WERI-Rb-1 (cell line): ENCODE measurements at regions not wholly inside any gene's neighbourhood (a gene's known extent, or its start where the extent isn't known, plus 50 kb on each side); places are given as distances from the start of the nearest gene placed in this dataset.

ENCODE experiments used
- DNase-seq: peaks from one replicate; pipeline ENCODE4 v3.0.0-alpha.2; 2020
- H3K27ac ChIP-seq: fragments of 250-450 bp; sonication (Bioruptor Pico); 2 replicates; pipeline ENCODE4 v1.5.1; 2020; ENCODE audit warnings: mild to moderate bottlenecking, moderate library complexity
- H3K27me3 ChIP-seq: fragments of 250-450 bp; sonication (Bioruptor Pico); 2 replicates; pipeline ENCODE4 v1.5.1; 2021; ENCODE audit warnings: mild to moderate bottlenecking, low read depth, moderate library complexity; ENCODE audit not compliant: insufficient read depth, severe bottlenecking
- H3K36me3 ChIP-seq: fragments of 250-450 bp; sonication (Bioruptor Pico); 2 replicates; pipeline ENCODE4 v1.5.1; 2020; ENCODE audit warnings: mild to moderate bottlenecking, moderate library complexity
- H3K4me3 ChIP-seq: 2 replicates; pipeline ENCODE4 v1.5.1; 2011; ENCODE audit warnings: low read depth, mild to moderate bottlenecking, control low read depth, low read length
- H3K9me3 ChIP-seq: fragments of 250-450 bp; sonication (Bioruptor Pico); 2 replicates; pipeline ENCODE4 v1.5.1; 2021; ENCODE audit warnings: mild to moderate bottlenecking, moderate library complexity; ENCODE audit not compliant: severe bottlenecking
- CTCF ChIP-seq: IDR thresholded peaks from 2 replicates; pipeline ENCODE4 v1.5.1; 2011; ENCODE audit warnings: low read depth, mild to moderate bottlenecking, control low read depth, inconsistent platforms, low read length

GRCh38 chr1:239555350-239555749, 169.0 kb downstream of the CHRM3 start:
- DNase-seq, result no peak
- Histone ChIP-seq H3K27me3 (no peaks in the 10 kb centered on the region), H3K27ac (no peak overlapping the region), H3K4me3 (no peak overlapping the region), H3K36me3 (no peaks in the 10 kb centered on the region), H3K9me3 (no peaks in the 10 kb centered on the region)
- no peak for TF ChIP-seq CTCF

GRCh38 chr1:239558559-239558958, 172.2 kb downstream of the CHRM3 start:
- Histone ChIP-seq H3K4me3 (no peak overlapping the region), H3K27me3 (no peaks in the 10 kb centered on the region), H3K27ac (no peak overlapping the region), H3K9me3 (no peaks in the 10 kb centered on the region), H3K36me3 (no peaks in the 10 kb centered on the region)
- DNase-seq, result no peak
- TF ChIP-seq CTCF, result no peak

GRCh38 chr1:239558991-239559390, 172.6 kb downstream of the CHRM3 start:
- no peak for DNase-seq
- Histone ChIP-seq H3K4me3 (no peak overlapping the region), H3K27me3 (no peaks in the 10 kb centered on the region), H3K9me3 (no peaks in the 10 kb centered on the region), H3K36me3 (no peaks in the 10 kb centered on the region), H3K27ac (no peak overlapping the region)
- TF ChIP-seq CTCF, result no peak

- Histone ChIP-seq H3K36me3 (no peaks in the 10 kb centered on the region), H3K9me3 (no peaks in the 10 kb centered on the region), H3K27ac (no peak overlapping the region), H3K4me3 (no peak overlapping the region), H3K27me3 (no peaks in the 10 kb centered on the region)
- DNase-seq, result no peak
- TF ChIP-seq CTCF, result no peak
These were observed 174.6 kb downstream of the CHRM3 start for GRCh38 chr1:239560921-239561320.

- Histone ChIP-seq H3K27me3 (no peaks in the 10 kb centered on the region), H3K27ac (no peak overlapping the region), H3K36me3 (no peaks in the 10 kb centered on the region), H3K9me3 (no peaks in the 10 kb centered on the region), H3K4me3 (no peak overlapping the region)
- TF ChIP-seq CTCF, result no peak
- DNase-seq, result no peak
These were observed 175.7 kb downstream of the CHRM3 start for GRCh38 chr1:239562095-239562494.

GRCh38 chr1:239563681-239564080, 177.3 kb downstream of the CHRM3 start:
- Histone ChIP-seq H3K27ac (no peak overlapping the region), H3K4me3 (no peak overlapping the region), H3K9me3 (no peaks in the 10 kb centered on the region), H3K36me3 (no peaks in the 10 kb centered on the region), H3K27me3 (no peaks in the 10 kb centered on the region)
- TF ChIP-seq CTCF, result no peak
- DNase-seq, result no peak
